Breast epithelium (tissue), 4 donors: ENCODE measurements at regions not wholly inside any gene's neighbourhood (a gene's known extent, or its start where the extent isn't known, plus 50 kb on each side); places are given as distances from the start of the nearest gene placed in this dataset.
A peak's percentile ranks its signal among the peaks of the same experiment; 100 is the strongest.
"Not testable (repeated sequence)": the region's sequence is repeated elsewhere in the genome, so short reads cannot be mapped to it uniquely, and the experiment has no call there.

ENCODE experiments used
- DNase-seq, 2 donors: peaks; one replicate each; pipeline ENCODE4 v3.0.0-alpha.2; 2019; ENCODE audit warnings: low spot score in 2 of 2
- H3K27ac ChIP-seq, 2 donors: fragments of 200-600 bp; sonication (generic) in 1 of 2; one replicate each; pipeline ENCODE4 v1.5.1; 2016 to 2019; ENCODE audit warnings: mild to moderate bottlenecking in 1 of 2
- H3K27me3 ChIP-seq, 2 donors: fragments of 200-600 bp; sonication (generic) in 1 of 2; one replicate each; pipeline versions ENCODE4 v1.5.1 to v1.6.0; 2017 to 2019; ENCODE audit warnings: control low read depth in 1 of 2, mild to moderate bottlenecking in 1 of 2
- H3K36me3 ChIP-seq: fragments of 200-600 bp; one replicate; pipeline ENCODE4 v1.5.1; 2019
- H3K4me1 ChIP-seq, 2 donors: fragments of 200-600 bp; sonication (generic); one replicate each; pipeline ENCODE4 v1.5.1; 2016 to 2019; ENCODE audit warnings: control low read depth in 1 of 2
- H3K4me3 ChIP-seq, 3 donors: fragments of 200-600 bp; sonication (generic); 1 replicate in 2 of 3; 2 replicates in 1 of 3; pipeline ENCODE4 v1.5.1; 2016 to 2019; ENCODE audit warnings: mild to moderate bottlenecking in 3 of 3, moderate library complexity in 2 of 3
- H3K9me3 ChIP-seq, 2 donors: fragments of 200-600 bp; sonication (generic) in 1 of 2; one replicate each; pipeline ENCODE4 v1.5.1; 2016 to 2019; ENCODE audit warnings: control low read depth in 1 of 2
- POLR2A ChIP-seq: fragments of 450-650 bp; IDR thresholded peaks from one replicate; pipeline ENCODE4 v1.6.1; 2016; ENCODE audit warnings: antibody characterized with exemption, mild to moderate bottlenecking, moderate library complexity
- POLR2AphosphoS5 ChIP-seq, 3 donors: sonication (generic); formaldehyde crosslinking; IDR thresholded peaks; one replicate each; pipeline ENCODE4 v1.6.1; 2017; ENCODE audit warnings: antibody characterized with exemption in 3 of 3
- intact Hi-C: fragments of 100-400 bp; cut with DNase I; formaldehyde crosslinking; loops from one replicate; pipeline ENCODE4 v1.15.1; 2023; ENCODE audit warnings: low total_unique reads
- TF ChIP-seq, protein P1 (sequence below), 3 donors: fragments of 450-650 bp; IDR thresholded peaks; one replicate each; pipeline ENCODE4 v1.5.1; 2016 to 2017; ENCODE audit warnings: antibody characterized with exemption in 3 of 3, mild to moderate bottlenecking in 3 of 3, moderate library complexity in 3 of 3

DNA sequence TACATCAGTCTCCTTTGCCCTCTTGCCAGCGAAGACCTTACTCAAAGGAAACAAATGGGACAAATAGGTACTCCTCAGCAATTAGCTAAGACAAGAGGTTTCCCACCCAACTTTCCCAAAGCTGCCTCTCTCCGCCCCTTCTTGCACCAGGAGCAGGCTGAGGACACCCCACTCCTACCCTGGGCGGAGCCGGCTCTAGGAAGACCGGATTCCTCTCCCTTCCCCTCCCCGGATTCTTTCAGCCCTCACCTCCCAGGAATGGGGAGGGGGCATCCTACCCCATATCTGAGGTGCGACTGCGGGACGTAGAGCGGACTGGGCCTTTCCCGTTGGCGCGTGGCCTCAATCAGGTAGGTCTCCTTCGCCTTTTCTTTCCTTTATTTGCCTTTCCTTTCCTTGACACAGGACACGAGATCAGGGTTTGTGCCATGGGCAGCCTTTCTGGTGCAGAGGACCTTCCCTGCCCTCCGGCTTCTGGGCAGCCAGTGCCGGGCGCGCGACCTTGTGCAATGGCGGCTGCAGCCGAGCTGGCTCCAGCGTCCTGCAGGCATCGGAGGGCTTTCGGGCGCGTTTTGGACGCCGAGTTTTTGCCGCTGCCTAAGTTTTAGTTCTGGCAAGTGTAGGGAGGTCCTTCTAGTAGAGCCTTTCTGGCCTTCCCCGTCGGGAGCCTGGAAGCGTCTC is 279.9 kb downstream of the PLS3 start:
- DNase-seq, H3K36me3 ChIP-seq, H3K4me3 ChIP-seq, intact Hi-C loops, H3K27ac ChIP-seq, H3K27me3 ChIP-seq, H3K4me1 ChIP-seq, H3K9me3 ChIP-seq: not testable (repeated sequence)

DNA sequence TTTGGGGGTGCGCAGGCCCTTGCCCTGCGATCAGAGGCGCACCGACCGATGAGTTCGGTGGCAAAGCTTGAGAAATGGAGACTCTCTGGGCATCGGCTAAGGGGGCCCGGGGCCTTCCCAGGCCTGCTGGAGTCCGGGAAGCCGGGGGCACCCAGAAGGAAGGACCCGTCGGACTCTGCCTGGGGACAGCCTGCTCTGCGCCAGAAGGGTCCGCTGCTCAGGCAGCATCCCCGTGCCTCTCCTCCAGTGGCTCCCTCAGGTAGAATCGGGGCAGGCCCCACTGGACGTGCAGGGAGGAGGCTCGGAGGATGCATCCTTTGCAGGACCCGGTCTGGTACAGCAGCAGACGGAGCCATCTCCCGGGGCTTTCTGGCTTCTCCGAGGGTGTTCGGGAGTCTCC is 290.0 kb downstream of the PLS3 start:
- peak in 1 of 2 donors; percentile 18 for DNase-seq
- H3K27me3 ChIP-seq, H3K9me3 ChIP-seq, H3K4me1 ChIP-seq, intact Hi-C loops, H3K36me3 ChIP-seq: not testable (repeated sequence)
- Histone ChIP-seq H3K4me3 (peak overlapping the region in 1 of 3 donors; percentile 55), H3K27ac (peak overlapping the region in 1 of 2 donors; percentile 55)

DNA sequence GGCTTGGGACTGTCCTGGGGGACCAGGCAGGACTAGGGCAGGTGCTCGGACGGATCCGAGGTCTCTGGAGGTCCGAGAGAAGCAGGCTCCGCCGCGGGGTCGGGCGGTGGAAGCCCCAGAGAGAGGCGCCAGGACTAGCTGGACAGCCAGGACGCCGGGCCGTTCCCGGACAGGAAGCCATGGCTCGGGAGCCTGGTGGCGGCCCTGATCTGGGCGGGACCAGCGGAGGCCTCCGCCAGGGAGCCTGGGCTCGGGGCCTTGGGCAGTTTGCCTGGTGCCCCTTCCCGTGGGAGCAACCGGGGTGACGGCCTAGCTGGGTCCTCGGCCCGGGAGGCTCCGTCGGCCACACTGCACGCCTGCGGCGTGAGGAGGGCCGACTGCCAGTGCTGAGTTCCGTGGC is 292.3 kb downstream of the PLS3 start:
- intact Hi-C loops, H3K4me1 ChIP-seq, H3K27me3 ChIP-seq, H3K4me3 ChIP-seq, H3K36me3 ChIP-seq, DNase-seq, H3K27ac ChIP-seq, H3K9me3 ChIP-seq: not testable (repeated sequence)

DNA sequence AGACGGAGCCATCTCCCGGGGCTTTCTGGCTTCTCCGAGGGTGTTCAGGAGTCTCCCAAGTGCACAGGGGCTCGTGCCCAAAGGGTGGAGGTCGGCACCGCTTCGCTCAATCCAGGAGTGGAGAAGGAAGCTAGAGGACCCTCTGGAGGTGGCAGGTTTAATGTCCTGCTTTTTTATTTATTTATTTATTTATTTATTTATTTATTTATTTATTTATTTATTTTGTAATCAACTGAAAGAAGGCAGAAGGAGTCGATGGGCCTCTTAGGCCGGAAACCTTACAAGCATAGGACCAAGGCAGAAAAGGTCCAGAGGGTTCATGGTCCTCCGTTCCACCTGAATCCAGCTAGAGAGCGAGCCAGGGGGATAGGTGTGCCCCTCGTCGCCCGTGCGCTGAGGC is 289.4 kb upstream of the AGTR2 start:
- intact Hi-C loops, H3K27ac ChIP-seq, H3K9me3 ChIP-seq, H3K36me3 ChIP-seq, H3K27me3 ChIP-seq, H3K4me3 ChIP-seq, H3K4me1 ChIP-seq, DNase-seq: not testable (repeated sequence)

DNA sequence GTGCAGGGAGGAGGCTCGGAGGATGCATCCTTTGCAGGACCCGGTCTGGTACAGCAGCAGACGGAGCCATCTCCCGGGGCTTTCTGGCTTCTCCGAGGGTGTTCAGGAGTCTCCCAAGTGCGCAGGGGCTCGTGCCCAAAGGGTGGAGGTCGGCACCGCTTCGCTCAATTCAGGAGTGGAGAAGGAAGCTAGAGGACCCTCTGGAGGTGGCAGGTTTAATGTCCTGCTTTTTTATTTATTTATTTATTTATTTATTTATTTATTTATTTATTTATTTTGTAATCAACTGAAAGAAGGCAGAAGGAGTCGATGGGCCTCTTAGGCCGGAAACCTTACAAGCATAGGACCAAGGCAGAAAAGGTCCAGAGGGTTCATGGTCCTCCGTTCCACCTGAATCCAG is 286.4 kb upstream of the AGTR2 start:
- H3K36me3 ChIP-seq, DNase-seq, H3K27me3 ChIP-seq, H3K4me3 ChIP-seq, H3K9me3 ChIP-seq, H3K27ac ChIP-seq, intact Hi-C loops, H3K4me1 ChIP-seq: not testable (repeated sequence)

DNA sequence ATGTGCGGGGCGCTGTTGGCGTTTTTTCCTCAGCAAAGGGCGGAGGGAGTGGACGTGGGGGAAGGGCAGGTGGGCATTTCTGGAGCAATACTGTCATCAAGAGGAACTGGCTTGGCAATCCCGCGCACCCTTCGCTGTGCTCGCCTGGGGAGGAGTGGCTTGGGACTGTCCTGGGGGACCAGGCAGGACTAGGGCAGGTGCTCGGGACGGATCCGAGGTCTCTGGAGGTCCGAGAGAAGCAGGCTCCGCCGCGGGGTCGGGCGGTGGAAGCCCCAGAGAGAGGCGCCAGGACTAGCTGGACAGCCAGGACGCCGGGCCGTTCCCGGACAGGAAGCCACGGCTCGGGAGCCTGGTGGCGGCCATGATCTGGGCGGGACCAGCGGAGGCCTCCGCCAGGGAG is 282.5 kb upstream of the AGTR2 start:
- DNase-seq: peak in 1 of 2 donors; percentile 91
- intact Hi-C loops, H3K36me3 ChIP-seq, H3K4me1 ChIP-seq, H3K27me3 ChIP-seq: not testable (repeated sequence)
- Histone ChIP-seq H3K4me3 (peak overlapping the region in 2 of 3 donors; percentile 37 to 42), H3K27ac (peak overlapping the region in 1 of 2 donors; percentile 75), H3K9me3 (peaks cover 3 to 21% of the 10 kb centered on the region in 2 donors)

DNA sequence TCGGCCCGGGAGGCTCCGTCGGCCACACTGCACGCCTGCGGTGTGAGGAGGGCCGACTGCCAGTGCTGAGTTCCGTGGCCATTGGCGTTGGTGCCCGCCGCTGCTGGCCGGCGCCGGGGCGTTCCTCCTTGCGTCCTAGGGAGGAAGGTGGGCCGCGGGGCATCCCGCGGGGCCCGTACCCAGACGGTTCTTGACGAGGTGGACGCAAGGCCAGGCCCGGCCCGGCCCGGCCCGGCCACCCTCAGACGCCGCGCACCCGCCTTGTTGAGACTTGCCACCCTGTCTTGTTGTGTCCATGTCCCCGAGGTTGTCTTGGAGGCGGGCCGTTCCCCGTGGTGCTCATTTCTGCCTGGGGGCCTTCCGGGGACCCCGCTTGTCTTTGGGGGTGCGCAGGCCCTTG is 282.0 kb upstream of the AGTR2 start:
- Histone ChIP-seq H3K9me3 (peaks cover 3 to 25% of the 10 kb centered on the region in 2 donors), H3K4me3 (peak overlapping the region in 1 of 3 donors; percentile 43)
- DNase-seq, H3K27ac ChIP-seq, H3K27me3 ChIP-seq, H3K36me3 ChIP-seq, H3K4me1 ChIP-seq, intact Hi-C loops: not testable (repeated sequence)

DNA sequence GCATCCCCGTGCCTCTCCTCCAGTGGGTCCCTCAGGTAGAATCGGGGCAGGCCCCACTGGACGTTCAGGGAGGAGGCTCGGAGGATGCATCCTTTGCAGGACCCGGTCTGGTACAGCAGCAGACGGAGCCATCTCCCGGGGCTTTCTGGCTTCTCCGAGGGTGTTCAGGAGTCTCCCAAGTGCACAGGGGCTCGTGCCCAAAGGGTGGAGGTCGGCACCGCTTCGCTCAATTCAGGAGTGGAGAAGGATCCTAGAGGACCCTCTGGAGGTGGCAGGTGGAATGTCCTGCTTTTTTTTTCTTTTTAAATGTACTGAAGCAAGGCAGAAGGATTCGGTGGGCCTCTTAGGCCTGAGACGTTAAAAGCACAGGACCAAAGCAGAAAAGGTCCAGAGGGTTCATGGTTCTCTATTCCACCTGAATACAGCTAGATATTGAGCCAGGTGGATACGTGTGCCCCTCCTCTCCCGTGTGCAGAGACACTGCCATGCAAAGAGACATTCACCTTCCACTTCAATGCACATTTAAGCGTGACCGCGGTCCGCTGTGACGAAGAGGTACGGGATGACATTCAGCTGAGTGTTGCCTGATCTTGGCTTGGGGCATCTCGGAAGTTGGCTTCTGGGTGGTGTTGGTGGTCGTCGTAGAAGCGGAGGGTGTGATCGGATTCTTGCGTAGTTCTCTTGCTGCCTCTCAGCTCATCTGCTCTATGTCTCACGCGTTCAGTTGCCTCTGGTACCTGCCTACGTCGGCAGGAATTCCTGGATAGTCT is 281.2 kb upstream of the AGTR2 start:
- Histone ChIP-seq H3K9me3 (peaks cover 3 to 30% of the 10 kb centered on the region in 2 donors), H3K4me1 (no peaks in the 10 kb centered on the region), H3K4me3 (peak overlapping the region in 1 of 3 donors; percentile 31), H3K27ac (no peak overlapping the region), H3K36me3 (no peaks in the 10 kb centered on the region), H3K27me3 (no peaks in the 10 kb centered on the region)
- no peak for TF ChIP-seq POLR2AphosphoS5 (IDR thresholded peaks at IDR 0.05)
- TF ChIP-seq POLR2A: no peak
- TF ChIP-seq, protein P1, sequence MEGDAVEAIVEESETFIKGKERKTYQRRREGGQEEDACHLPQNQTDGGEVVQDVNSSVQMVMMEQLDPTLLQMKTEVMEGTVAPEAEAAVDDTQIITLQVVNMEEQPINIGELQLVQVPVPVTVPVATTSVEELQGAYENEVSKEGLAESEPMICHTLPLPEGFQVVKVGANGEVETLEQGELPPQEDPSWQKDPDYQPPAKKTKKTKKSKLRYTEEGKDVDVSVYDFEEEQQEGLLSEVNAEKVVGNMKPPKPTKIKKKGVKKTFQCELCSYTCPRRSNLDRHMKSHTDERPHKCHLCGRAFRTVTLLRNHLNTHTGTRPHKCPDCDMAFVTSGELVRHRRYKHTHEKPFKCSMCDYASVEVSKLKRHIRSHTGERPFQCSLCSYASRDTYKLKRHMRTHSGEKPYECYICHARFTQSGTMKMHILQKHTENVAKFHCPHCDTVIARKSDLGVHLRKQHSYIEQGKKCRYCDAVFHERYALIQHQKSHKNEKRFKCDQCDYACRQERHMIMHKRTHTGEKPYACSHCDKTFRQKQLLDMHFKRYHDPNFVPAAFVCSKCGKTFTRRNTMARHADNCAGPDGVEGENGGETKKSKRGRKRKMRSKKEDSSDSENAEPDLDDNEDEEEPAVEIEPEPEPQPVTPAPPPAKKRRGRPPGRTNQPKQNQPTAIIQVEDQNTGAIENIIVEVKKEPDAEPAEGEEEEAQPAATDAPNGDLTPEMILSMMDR (IDR thresholded peaks at IDR 0.05): no peak
- peak in 1 of 2 donors; percentile 60 for DNase-seq
- intact Hi-C loops: no loop called here
